GM10248 (cell line): ENCODE measurements at regions not wholly inside any gene's neighbourhood (a gene's known extent, or its start where the extent isn't known, plus 50 kb on each side); places are given as distances from the start of the nearest gene placed in this dataset.

Source experiments
- CTCF ChIA-PET: fragments of 300-600 bp; sonication (Branson Sonifier 250); formaldehyde crosslinking; extraction: SDS; loops from one replicate; lab custom pipeline; 2021; ENCODE audit warnings: antibody characterized with exemption; lab: Yijun Ruan, JAX
- POLR2A ChIA-PET: fragments of 350-650 bp; sonication (Branson Sonifier 250); formaldehyde crosslinking; extraction: SDS; loops from one replicate; lab custom pipeline; 2020; ENCODE audit warnings: antibody characterized with exemption; lab: Yijun Ruan, JAX
- DNase-seq: peaks from one replicate; pipeline ENCODE4 v3.0.0; 2012; ENCODE audit errors: extremely low spot score
- TF ChIP-seq, protein P1 (sequence below): IDR thresholded peaks from 2 replicates; pipeline ENCODE4 v1.5.1; 2012; ENCODE audit warnings: mild to moderate bottlenecking, low read depth; ENCODE audit errors: extremely low read depth, missing control alignments, control extremely low read depth

DNA sequence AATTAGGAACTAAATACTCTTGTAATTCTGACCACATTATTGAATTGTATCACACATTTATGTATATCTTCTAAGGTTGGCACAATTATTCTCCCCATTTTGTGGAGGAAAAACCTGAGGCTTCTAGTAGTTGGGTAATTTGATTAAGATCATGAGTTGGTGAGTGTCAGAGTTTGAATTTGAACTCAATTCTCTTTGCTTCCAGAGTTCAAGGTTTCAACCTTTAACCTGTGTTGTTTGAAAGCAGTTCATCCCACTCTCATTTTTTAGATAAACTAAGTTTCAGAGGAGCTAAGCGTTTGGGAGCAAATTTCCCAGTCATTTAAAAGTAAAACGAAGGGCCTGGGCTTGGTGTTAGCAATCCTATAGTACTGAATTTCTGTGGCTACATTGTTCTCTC, 293.4 kb downstream of the ADGRL2 start:
- CTCF ChIA-PET, result no interaction called here
- TF ChIP-seq, protein P1, sequence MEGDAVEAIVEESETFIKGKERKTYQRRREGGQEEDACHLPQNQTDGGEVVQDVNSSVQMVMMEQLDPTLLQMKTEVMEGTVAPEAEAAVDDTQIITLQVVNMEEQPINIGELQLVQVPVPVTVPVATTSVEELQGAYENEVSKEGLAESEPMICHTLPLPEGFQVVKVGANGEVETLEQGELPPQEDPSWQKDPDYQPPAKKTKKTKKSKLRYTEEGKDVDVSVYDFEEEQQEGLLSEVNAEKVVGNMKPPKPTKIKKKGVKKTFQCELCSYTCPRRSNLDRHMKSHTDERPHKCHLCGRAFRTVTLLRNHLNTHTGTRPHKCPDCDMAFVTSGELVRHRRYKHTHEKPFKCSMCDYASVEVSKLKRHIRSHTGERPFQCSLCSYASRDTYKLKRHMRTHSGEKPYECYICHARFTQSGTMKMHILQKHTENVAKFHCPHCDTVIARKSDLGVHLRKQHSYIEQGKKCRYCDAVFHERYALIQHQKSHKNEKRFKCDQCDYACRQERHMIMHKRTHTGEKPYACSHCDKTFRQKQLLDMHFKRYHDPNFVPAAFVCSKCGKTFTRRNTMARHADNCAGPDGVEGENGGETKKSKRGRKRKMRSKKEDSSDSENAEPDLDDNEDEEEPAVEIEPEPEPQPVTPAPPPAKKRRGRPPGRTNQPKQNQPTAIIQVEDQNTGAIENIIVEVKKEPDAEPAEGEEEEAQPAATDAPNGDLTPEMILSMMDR, result no peak
- POLR2A ChIA-PET, result no interaction called here
- DNase-seq, result no peak

DNA sequence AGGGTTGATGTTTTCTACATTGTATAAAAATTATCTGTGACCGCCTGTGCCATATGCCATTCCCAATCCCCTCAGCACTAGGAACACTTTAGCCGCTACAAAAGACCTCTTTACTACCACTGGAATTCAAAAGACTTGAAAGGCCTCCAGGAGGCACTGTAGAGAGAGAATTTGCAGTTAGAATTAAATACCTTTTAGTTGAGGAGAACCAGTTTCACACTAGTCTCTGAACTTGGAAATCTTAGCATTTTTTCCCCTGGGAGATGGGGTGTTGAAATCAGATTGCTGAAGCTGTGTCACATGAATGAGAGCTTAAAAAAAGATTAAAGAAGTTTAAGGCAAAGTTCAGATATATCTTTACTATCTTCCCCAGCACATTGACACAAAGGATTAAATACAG, 291.0 kb downstream of the ADGRL2 start:
- POLR2A ChIA-PET, result no interaction called here
- no peak for DNase-seq
- CTCF ChIA-PET, result no interaction called here
- TF ChIP-seq, protein P1, result no peak

DNA sequence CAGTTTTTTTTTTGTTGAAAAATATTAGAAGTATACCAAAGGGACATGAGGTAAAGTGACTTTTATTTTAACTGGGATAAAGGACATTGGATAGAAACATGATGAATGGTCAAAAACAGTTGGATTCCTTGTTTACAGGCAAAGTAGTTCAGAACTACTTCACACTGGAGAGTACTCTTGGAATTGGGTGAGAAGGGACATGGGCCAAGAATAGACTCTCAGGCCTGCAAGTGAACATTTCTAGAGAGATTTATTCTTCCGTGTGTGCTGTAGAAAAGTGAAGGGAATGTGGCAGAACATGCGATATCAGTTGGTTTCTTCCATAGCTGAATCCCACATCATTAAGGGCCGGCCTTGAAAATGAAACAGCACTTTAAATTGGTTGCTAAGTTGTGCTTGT, 290.5 kb downstream of the ADGRL2 start:
- ChIA-PET CTCF (interaction anchor here (1.5 kb wide), 1 partner anchor 13 kb away, joined by 4 read pairs; no protein-coding TSS in a partner anchor), POLR2A (no interaction called here)
- DNase-seq, result no peak
- TF ChIP-seq, protein P1, result no peak

DNA sequence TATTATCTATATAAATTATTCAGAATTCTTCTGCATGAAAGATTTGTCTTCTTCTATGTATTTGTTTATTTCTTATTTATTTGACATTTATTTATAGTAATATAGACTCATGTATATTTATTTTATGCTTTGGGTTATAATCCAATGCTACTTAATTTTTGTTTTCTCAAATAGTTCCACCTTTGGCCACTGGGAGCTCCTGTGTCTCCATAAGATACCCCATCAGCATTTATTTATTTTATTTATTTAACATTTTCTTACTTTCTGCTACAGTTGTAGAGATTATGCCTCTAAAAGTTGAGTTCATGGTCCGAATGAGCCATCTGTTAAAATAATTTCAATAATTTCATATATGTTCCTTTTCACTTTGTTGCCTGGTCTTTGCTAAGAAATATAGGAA, 289.4 kb downstream of the ADGRL2 start:
- ChIA-PET POLR2A (no interaction called here), CTCF (interaction anchor here (1.5 to 2.1 kb wide), 2 partner anchors 12 to 31 kb away, joined by 4 read pairs; no protein-coding TSS in a partner anchor)
- no peak for DNase-seq
- TF ChIP-seq, protein P1, result no peak

DNA sequence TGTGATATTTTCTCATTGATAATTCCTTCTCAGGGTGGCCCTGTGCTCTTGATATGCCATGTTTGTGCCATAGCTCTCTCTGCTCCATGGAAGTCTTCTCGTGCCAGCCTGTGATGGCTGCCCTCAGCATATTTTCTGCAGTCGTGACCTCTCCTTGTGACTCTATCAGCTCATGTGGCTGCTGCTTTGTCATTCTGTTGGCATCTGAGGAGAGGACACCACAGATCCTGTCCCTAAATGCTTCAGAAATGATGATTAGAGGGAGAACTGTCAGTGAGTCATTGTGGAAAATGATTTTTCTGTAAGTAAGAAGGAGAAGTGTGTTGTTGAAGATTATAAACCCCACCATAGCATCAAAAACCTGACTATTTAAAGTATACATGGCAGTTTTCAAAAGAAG, 286.0 kb downstream of the ADGRL2 start:
- DNase-seq, result no peak
- TF ChIP-seq, protein P1, result no peak
- ChIA-PET CTCF (interaction anchor here (1.6 kb wide), 1 partner anchor 11 kb away, joined by 3 read pairs; no protein-coding TSS in a partner anchor), POLR2A (no interaction called here)

DNA sequence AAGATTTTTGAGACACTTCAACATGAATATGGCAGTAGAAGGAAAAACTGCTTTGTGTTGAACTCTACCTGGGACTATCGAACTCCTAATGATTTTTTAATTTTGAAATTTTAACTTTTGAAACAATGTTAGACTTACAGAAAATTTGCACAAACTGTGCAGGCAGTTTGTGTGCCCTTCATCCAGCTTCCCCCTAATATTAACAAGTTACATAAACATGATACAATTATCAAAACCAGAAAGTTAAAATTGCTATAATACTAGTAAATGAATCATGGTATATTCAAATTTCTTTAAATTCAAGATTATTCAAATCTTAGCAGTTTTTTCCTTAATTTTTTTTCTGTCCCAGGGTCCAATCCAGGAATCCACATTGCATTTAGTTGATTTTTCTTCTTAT, 278.9 kb downstream of the ADGRL2 start:
- POLR2A ChIA-PET, result no interaction called here
- TF ChIP-seq, protein P1, result no peak
- DNase-seq, result no peak
- CTCF ChIA-PET, result interaction anchor here (1.2 kb wide), 1 partner anchor 24 kb away, joined by 3 read pairs; no protein-coding TSS in a partner anchor

DNA sequence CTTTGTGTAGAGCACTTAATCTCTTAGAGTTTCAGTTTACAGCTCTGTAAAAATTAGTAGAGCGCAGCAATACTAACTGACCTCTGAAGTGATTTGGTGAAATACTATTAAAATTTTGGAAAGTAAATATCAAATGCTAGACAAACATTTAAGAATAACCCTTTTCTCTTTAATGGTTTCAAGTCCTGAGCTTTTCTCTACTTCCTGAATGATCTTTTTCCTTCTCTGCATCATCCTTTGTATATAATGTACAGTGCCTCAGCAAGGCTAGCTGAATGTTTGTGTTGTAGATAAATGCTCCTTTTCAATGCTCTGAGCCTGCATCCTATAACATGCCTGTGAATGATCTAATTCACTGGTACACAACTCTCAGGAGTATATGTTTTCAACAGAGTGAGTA, 272.9 kb downstream of the ADGRL2 start:
- no peak for DNase-seq
- CTCF ChIA-PET, result interaction anchor here (1.2 to 2.3 kb wide), 3 partner anchors 10 to 16 kb away, joined by 3 to 8 read pairs (median 4); no protein-coding TSS in a partner anchor
- TF ChIP-seq, protein P1, result no peak
- POLR2A ChIA-PET, result no interaction called here
